H9 (cell line): ENCODE measurements at regions not wholly inside any gene's neighbourhood (a gene's known extent, or its start where the extent isn't known, plus 50 kb on each side); places are given as distances from the start of the nearest gene placed in this dataset.

Experiments used
- DNase-seq: peaks from one replicate; pipeline ENCODE4 v3.0.0-alpha.2; 2017
- H2AFZ ChIP-seq: one replicate; pipeline ENCODE4 v1.6.1; 2013; ENCODE audit warnings: mild to moderate bottlenecking, low read length, control low read depth, moderate library complexity
- H2AK5ac ChIP-seq: 2 replicates; pipeline ENCODE4 v1.6.1; 2013; ENCODE audit warnings: low read length, control low read depth, mixed read lengths; ENCODE audit not compliant: insufficient read length
- H2BK120ac ChIP-seq: one replicate; pipeline ENCODE4 v1.6.1; 2013; ENCODE audit warnings: low read depth, mild to moderate bottlenecking, low read length, control low read depth, inconsistent platforms; ENCODE audit not compliant: poor library complexity, severe bottlenecking
- H2BK12ac ChIP-seq: 2 replicates; pipeline ENCODE4 v1.6.1; 2013; ENCODE audit warnings: low read length, control low read depth, mixed read lengths, low read depth; ENCODE audit not compliant: insufficient read length
- H2BK15ac ChIP-seq: 2 replicates; pipeline ENCODE4 v1.6.1; 2013; ENCODE audit warnings: low read depth, low read length, control low read depth
- H2BK20ac ChIP-seq: one replicate; pipeline ENCODE4 v1.6.1; 2013; ENCODE audit warnings: low read depth, mild to moderate bottlenecking, low read length, control low read depth, inconsistent platforms; ENCODE audit not compliant: poor library complexity, severe bottlenecking
- H2BK5ac ChIP-seq: 2 replicates; pipeline ENCODE4 v1.6.1; 2013; ENCODE audit warnings: low read length, control low read depth, mixed read lengths; ENCODE audit not compliant: insufficient read length
- H3K14ac ChIP-seq: 2 replicates; pipeline ENCODE4 v1.6.1; 2013; ENCODE audit warnings: low read length, control low read depth; ENCODE audit not compliant: insufficient read depth
- H3K18ac ChIP-seq: 2 replicates; pipeline ENCODE4 v1.6.1; 2013; ENCODE audit warnings: low read depth, mild to moderate bottlenecking, mixed read lengths, low read length, control low read depth; ENCODE audit not compliant: insufficient read length
- H3K23ac ChIP-seq: 2 replicates; pipeline ENCODE4 v1.6.1; 2013; ENCODE audit warnings: low read length, control low read depth, mixed read lengths, low read depth; ENCODE audit not compliant: insufficient read length
- H3K23me2 ChIP-seq: 2 replicates; pipeline ENCODE4 v1.6.1; 2013; ENCODE audit warnings: low read depth, mild to moderate bottlenecking, mixed read lengths, low read length, control low read depth; ENCODE audit not compliant: insufficient read length, poor library complexity, severe bottlenecking
- H3K27ac ChIP-seq: 2 replicates; pipeline ENCODE4 v1.5.1; 2013; ENCODE audit warnings: low read length, control low read depth, mixed read lengths, low read depth; ENCODE audit not compliant: insufficient read length
- H3K27me3 ChIP-seq: 2 replicates; pipeline ENCODE4 v1.6.1; 2013; ENCODE audit warnings: low read length, control low read depth, inconsistent platforms; ENCODE audit not compliant: insufficient read depth
- H3K4ac ChIP-seq: 2 replicates; pipeline ENCODE4 v1.6.1; 2013; ENCODE audit warnings: low read depth, mild to moderate bottlenecking, control low read depth, inconsistent platforms, low read length, moderate library complexity
- H3K4me1 ChIP-seq: 2 replicates; pipeline ENCODE4 v1.6.1; 2013; ENCODE audit warnings: low read length, control low read depth, inconsistent platforms; ENCODE audit not compliant: insufficient read depth
- H3K4me2 ChIP-seq: 2 replicates; pipeline ENCODE4 v1.6.1; 2013; ENCODE audit warnings: low read length, control low read depth, mixed read lengths; ENCODE audit not compliant: insufficient read length, insufficient read depth
- H3K56ac ChIP-seq: 2 replicates; pipeline ENCODE4 v1.6.1; 2013; ENCODE audit warnings: low read depth, mild to moderate bottlenecking, mixed read lengths, low read length, control low read depth; ENCODE audit not compliant: insufficient read length
- H3K79me1 ChIP-seq: 2 replicates; pipeline ENCODE4 v1.6.1; 2013; ENCODE audit warnings: low read depth, mild to moderate bottlenecking, moderate library complexity, low read length, control low read depth, inconsistent platforms; ENCODE audit not compliant: insufficient read depth, poor library complexity, severe bottlenecking
- H3K79me2 ChIP-seq: 2 replicates; pipeline ENCODE4 v1.6.1; 2013; ENCODE audit warnings: low read length, control low read depth, inconsistent platforms; ENCODE audit not compliant: insufficient read depth
- H3K9ac ChIP-seq: 2 replicates; pipeline ENCODE4 v1.6.1; 2013; ENCODE audit warnings: low read length, control low read depth, mixed read lengths; ENCODE audit not compliant: insufficient read length; ENCODE audit errors: extremely low read depth
- H3K9me3 ChIP-seq: one replicate; pipeline ENCODE4 v1.6.1; 2013; ENCODE audit warnings: low read depth, low read length, inconsistent platforms; ENCODE audit not compliant: control insufficient read depth
- H3T11ph ChIP-seq: one replicate; pipeline ENCODE4 v1.6.1; 2013; ENCODE audit warnings: mild to moderate bottlenecking, low read length, control low read depth, inconsistent platforms
- H4K20me1 ChIP-seq: one replicate; pipeline ENCODE4 v1.6.1; 2013; ENCODE audit not compliant: control insufficient read depth, insufficient read length, insufficient read depth
- H4K5ac ChIP-seq: 2 replicates; pipeline ENCODE4 v1.6.1; 2013; ENCODE audit warnings: low read depth, mild to moderate bottlenecking, mixed read lengths, low read length, control low read depth; ENCODE audit not compliant: insufficient read length
- H4K8ac ChIP-seq: replicated peaks from 2 replicates; pipeline ENCODE4 v1.6.1; 2013; ENCODE audit warnings: low read length, control low read depth, mixed read lengths, low read depth; ENCODE audit not compliant: insufficient read length
- H4K91ac ChIP-seq: 2 replicates; pipeline ENCODE4 v1.6.1; 2013; ENCODE audit warnings: low read depth, mild to moderate bottlenecking, moderate library complexity, mixed read lengths, low read length, control low read depth; ENCODE audit not compliant: insufficient read length
- H3K27ac Mint-ChIP-seq, 3 experiments: 2 replicates in 2 of 3; 3 replicates in 1 of 3; pipeline ENCODE4 v1.8.0; 2020 to 2021; ENCODE audit warnings: mixed read lengths in 3 of 3, mild to moderate bottlenecking in 1 of 3, moderate library complexity in 1 of 3
- H3K27me3 Mint-ChIP-seq: 2 replicates; pipeline ENCODE4 v1.8.0; 2021; ENCODE audit warnings: low read depth, mild to moderate bottlenecking, moderate library complexity, mixed read lengths
- H3K36me3 Mint-ChIP-seq, 3 experiments: 2 replicates in 2 of 3; 3 replicates in 1 of 3; pipeline ENCODE4 v1.8.0; 2020 to 2021; ENCODE audit warnings: low read depth in 3 of 3, mixed read lengths in 3 of 3; ENCODE audit not compliant: insufficient read depth in 1 of 3
- H3K4me1 Mint-ChIP-seq, 2 experiments: 2 replicates each; pipeline ENCODE4 v1.8.0; 2020; ENCODE audit warnings: mixed read lengths in 2 of 2
- H3K4me3 Mint-ChIP-seq, 2 experiments: 2 replicates in 1 of 2; 3 replicates in 1 of 2; pipeline ENCODE4 v1.8.0; 2020 to 2021; ENCODE audit warnings: mild to moderate bottlenecking in 2 of 2, mixed read lengths in 2 of 2, moderate library complexity in 1 of 2
- H3K9me3 Mint-ChIP-seq, 2 experiments: 2 replicates in 1 of 2; 3 replicates in 1 of 2; pipeline ENCODE4 v1.8.0; 2020; ENCODE audit warnings: mild to moderate bottlenecking in 2 of 2, mixed read lengths in 2 of 2, moderate library complexity in 1 of 2
- WGBS: extraction: QIAGEN DNeasy Blood & Tissue Kit; methylation state at CpG from one replicate; pipeline ENCODE4 v1.1.7; 2013; ENCODE audit warnings: missing lambda C conversion rate, low lambda C conversion rate, mixed read lengths; ENCODE audit not compliant: insufficient read length; ENCODE audit errors: extremely low coverage; 5-methylcytosine and 5-hydroxymethylcytosine counted together
- TF ChIP-seq, protein P1 (sequence below): fragments of 200-600 bp; sonication (generic); conservative IDR thresholded peaks from 3 replicates; pipeline ENCODE4 v1.8.0; 2021; ENCODE audit warnings: antibody characterized with exemption, mild to moderate bottlenecking

DNA sequence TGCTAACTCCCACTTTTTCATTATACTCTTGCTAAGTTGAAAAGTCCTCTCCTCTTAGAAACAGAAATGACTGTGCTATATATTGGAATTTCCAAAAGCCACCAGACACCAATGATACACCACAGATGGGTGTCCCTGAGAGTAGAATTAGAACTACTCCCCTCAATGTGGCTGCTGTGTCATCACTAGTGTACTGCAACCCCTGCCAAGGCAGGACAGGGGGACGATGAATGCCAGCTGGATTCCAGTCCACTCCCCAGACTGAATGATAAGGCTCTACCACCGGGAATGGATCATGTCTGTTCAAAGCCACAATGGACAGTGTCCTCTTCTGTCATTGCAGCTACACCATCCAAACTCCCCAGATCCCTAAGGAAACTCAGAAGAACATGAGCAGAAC lies 69.7 kb upstream of the EDNRB start:
- H3K27me3 Mint-ChIP-seq, result no peaks in the 10 kb centered on the region
- WGBS, result no CpG with 5 or more reads among the region's 2 CpGs
- H3K79me1 ChIP-seq, result no peaks in the 10 kb centered on the region

More for the DNA sequence above, 69.7 kb upstream of the EDNRB start:
- Histone ChIP-seq H2AK5ac (no peak overlapping the region), H3K4me1 (no peaks in the 10 kb centered on the region; the same call in 1 of the 2 replicates), H3K14ac (no peak overlapping the region), H2BK120ac (no peak overlapping the region), H3K4ac (no peak overlapping the region), H3K27ac (no peak overlapping the region), H2AFZ (no peak overlapping the region), H2BK15ac (no peak overlapping the region), H2BK12ac (no peak overlapping the region), H3K4me2 (no peak overlapping the region), H3K18ac (no peak overlapping the region), H3K9ac (no peak overlapping the region), H4K5ac (no peak overlapping the region), H3K23ac (no peak overlapping the region), H2BK5ac (no peak overlapping the region), H3K23me2 (no peaks in the 10 kb centered on the region), H3K56ac (no peak overlapping the region), H2BK20ac (no peak overlapping the region), H3K79me2 (no peaks in the 10 kb centered on the region), H3K27me3 (no peaks in the 10 kb centered on the region), H3K9me3 (no peaks in the 10 kb centered on the region), H3T11ph (no peak overlapping the region), H4K91ac (no peak overlapping the region), H4K8ac (no peak overlapping the region), H4K20me1 (no peaks in the 10 kb centered on the region)
- H3K4me1 Mint-ChIP-seq, result peaks cover 7 to 13% of the 10 kb centered on the region in 2 experiments; a peak in 3 of 4 replicates
- H3K9me3 Mint-ChIP-seq, result no peaks in the 10 kb centered on the region
- TF ChIP-seq, protein P1, sequence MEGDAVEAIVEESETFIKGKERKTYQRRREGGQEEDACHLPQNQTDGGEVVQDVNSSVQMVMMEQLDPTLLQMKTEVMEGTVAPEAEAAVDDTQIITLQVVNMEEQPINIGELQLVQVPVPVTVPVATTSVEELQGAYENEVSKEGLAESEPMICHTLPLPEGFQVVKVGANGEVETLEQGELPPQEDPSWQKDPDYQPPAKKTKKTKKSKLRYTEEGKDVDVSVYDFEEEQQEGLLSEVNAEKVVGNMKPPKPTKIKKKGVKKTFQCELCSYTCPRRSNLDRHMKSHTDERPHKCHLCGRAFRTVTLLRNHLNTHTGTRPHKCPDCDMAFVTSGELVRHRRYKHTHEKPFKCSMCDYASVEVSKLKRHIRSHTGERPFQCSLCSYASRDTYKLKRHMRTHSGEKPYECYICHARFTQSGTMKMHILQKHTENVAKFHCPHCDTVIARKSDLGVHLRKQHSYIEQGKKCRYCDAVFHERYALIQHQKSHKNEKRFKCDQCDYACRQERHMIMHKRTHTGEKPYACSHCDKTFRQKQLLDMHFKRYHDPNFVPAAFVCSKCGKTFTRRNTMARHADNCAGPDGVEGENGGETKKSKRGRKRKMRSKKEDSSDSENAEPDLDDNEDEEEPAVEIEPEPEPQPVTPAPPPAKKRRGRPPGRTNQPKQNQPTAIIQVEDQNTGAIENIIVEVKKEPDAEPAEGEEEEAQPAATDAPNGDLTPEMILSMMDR, result no peak
- no peak for DNase-seq
- H3K4me3 Mint-ChIP-seq, result no peak overlapping the region
- H3K36me3 Mint-ChIP-seq, result no peaks in the 10 kb centered on the region
- peak overlapping the region in 1 of 3 experiments; percentile 60; a peak in 1 of 7 replicates for H3K27ac Mint-ChIP-seq
